GM20431 (cell line): ENCODE measurements at regions not wholly inside any gene's neighbourhood (a gene's known extent, or its start where the extent isn't known, plus 50 kb on each side); places are given as distances from the start of the nearest gene placed in this dataset.

Experiments used
- in situ Hi-C: fragments of 300-500 bp; cut with MseI, MboI; formaldehyde crosslinking; loops from one replicate; pipeline ENCODE4 v1.15.0; 2020; ENCODE audit warnings: low sequenced_read_pairs; ENCODE audit not compliant: unreplicated experiment

GRCh38 chr5:147018812-147019211 is 140.3 kb upstream of the PPP2R2B start:
- in situ Hi-C loops, result no loop called here

DNA sequence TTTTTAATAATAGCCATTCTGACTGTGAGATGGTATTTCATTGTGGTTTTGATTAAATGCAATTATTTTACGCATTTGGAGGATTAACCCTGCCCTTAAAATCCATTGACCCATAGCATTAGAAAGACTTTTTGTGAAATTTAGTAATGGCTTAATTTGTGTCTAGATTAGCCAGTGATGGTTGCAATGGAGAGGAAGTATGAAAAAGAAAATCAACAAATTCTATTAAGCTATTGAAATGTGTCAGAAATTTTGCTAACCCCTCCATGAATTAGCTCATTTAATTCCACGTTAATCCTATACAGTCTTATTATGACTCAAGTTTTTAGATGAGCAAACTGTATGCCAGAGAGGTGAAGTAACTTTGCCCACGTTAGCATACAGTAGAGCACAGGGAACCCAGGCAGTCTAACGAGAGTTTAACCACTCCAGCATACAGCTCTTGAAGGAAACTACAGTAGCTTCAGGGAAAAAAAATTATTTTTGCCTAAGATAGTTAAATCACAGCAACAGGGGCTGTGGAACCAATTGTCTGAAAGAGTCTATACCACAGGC is 158.2 kb upstream of the PPP2R2B start:
- in situ Hi-C loops, result no loop called here

DNA sequence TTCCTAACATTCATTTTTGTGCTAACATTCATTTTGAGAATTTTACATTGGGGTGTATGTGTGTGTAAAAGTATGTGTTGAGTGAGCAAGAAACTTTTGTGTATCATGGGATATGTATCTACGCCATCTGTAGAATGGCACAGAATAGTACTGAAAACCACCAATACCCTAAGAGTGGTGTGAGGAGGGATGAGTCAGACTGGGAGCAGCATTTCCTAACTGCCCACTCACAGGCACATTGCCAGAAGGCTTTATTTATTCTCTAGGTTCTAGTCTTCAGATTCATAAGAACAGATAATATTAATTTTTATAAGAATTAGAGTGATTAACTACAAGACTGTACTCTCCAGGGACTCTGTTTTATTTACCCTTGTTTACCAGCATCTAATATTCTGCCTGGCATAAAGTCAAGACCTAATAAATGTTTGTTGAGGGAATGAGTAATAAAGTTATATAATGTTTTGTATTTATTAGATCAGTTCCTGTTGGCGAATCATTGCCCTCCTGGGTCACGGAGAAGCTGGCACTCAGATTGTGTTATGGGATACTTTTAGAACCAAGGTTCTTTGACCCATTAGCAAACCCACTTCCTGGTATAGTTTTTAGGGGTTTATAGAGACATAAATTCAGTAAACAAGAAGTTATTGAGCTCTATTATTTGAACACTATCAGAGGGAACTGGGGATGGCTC is 159.1 kb upstream of the PPP2R2B start:
- in situ Hi-C loops, result no loop called here

DNA sequence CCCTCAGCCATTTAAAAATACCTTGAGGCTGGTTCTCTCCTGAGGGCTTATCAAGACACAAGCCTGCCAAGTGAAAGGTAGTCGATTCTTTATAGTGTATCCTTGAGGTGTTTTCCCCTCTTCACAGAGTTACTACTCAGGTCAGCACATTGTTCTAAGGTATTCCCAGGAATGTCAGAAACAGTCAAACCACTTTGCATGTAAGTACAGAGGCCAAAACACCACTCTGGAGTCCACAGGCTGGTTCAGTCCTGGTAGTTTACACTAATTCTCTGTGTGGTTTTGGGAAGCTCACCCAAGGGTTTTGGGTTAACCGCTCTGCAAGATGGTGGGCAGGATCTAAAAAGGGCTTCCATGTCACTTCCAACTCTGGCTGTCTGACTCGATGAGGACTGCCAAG is 162.3 kb upstream of the PPP2R2B start:
- in situ Hi-C loops, result no loop called here

DNA sequence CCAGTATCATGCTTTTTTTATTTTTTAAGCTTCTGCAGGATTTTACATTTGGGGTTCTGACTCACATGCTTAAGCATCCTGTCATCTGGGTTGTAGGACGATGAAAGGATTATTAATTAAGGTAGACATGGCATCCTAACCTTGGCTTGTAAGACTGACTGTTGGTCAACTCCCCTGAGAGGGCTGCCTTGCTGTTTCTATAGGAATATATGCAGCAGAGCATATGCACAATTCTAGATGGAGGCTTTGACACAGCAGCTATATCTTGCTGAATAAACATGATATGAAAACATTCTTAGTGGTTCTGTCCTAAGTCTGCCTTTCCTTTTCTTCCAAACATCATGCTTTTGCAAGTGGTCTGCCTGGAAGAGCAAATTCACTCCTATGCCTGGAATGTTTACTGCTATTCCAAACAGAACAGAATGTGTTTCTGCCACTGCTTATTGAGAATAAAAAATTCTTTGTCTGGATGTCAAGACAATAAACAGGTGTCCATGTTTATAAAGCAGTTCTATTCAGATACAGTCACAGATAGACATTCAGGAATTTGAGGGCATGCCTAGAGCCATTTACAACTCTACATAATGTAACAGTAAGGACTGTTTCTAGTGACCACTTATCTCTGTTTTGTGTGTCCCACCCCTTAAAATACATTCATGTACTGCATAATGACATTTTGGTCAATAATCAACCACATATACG is 166.2 kb upstream of the PPP2R2B start:
- in situ Hi-C loops, result no loop called here

DNA sequence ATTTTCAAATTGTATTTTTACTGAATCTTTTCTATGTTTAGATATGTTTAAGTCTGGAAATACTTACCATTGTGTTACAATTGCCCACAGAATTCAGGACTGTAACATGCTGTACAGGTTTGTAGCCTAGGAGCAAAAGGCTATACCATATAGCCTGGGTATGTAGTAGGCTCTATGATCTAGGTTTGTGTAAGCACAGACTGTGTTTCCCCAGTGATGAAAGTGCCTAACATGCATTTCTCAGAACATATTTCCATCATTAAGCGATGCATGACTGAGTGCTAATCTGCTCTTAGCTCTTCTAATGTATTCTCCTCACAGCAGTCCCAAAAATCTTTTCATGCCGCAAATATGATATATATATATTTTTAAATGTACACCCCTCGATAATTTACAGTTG is 166.7 kb upstream of the PPP2R2B start:
- in situ Hi-C loops, result no loop called here

- in situ Hi-C loops, result no loop called here
Measured at GRCh38 chr5:147046281-147046680, 167.7 kb upstream of the PPP2R2B start.

DNA sequence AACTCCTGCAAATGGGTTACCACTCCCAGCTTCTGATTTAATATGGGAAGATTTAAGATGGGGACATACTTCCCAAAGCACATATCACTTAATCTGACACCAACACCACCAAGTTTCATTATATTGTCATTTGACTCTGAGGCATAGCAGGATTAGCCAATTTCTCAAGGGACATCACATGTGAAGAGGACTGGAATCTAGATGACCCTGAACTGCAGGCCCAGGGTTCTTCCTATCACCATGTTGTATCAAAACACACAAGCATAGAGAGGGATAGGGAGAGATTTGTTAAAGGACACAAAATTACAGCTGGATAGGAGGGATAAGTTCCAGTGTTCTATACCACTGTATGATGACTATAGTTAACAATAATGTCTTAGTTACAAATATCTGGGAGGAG is 168.3 kb upstream of the PPP2R2B start:
- in situ Hi-C loops, result no loop called here

- in situ Hi-C loops, result no loop called here
Measured at GRCh38 chr5:147049764-147050163, 171.2 kb upstream of the PPP2R2B start.

- in situ Hi-C loops, result no loop called here
Measured at GRCh38 chr5:147050172-147050571, 171.6 kb upstream of the PPP2R2B start.

DNA sequence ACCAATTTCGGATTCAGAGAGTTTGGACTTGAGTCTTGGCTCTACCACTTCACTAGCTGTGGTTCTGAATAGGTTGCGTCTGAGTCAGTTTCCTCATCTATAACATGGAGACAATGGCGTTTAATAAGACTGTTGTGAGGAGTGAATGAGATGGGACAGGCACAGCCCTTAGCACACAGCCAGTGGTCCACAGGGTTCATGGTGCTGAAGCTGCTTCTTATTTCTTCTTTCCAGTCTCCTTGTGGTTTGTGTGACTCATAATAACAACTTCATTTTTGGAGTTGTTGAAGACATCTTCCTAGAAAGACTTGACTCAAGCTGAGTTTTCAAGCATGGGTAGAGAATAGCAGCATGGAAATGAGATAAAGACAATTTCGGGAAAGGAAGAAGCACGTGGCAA is 172.6 kb upstream of the PPP2R2B start:
- in situ Hi-C loops, result no loop called here

DNA sequence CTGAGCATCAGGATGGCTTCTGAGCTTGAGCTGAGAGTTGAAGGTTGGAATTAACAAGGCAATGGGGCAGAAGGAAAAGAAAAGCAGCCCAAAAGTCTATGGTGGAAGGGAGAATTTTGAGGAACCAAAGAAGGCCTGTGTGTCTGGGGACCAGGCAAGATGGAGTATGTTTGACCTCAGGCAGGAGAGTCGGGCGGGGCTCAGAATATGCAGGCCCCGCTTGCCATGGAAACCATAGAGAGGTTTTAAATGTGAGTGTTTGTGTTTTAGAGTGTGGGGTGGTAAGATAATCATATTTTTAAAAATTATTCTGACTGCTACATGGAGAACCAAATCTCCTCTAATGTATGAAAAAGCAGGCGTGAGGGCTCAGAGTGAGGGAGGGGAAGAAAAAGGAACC is 174.0 kb upstream of the PPP2R2B start:
- in situ Hi-C loops, result no loop called here

GRCh38 chr5:147055089-147055826 is 176.7 kb upstream of the PPP2R2B start:
- in situ Hi-C loops, result no loop called here

GRCh38 chr5:147055850-147056566 is 177.5 kb upstream of the PPP2R2B start:
- in situ Hi-C loops, result no loop called here

- in situ Hi-C loops, result no loop called here
Measured at GRCh38 chr5:147057051-147057450, 177.8 kb upstream of the STK32A start.

- in situ Hi-C loops, result no loop called here
Measured at GRCh38 chr5:147061431-147061830, 173.4 kb upstream of the STK32A start.

- in situ Hi-C loops, result no loop called here
Measured at GRCh38 chr5:147062427-147062826, 172.4 kb upstream of the STK32A start.

DNA sequence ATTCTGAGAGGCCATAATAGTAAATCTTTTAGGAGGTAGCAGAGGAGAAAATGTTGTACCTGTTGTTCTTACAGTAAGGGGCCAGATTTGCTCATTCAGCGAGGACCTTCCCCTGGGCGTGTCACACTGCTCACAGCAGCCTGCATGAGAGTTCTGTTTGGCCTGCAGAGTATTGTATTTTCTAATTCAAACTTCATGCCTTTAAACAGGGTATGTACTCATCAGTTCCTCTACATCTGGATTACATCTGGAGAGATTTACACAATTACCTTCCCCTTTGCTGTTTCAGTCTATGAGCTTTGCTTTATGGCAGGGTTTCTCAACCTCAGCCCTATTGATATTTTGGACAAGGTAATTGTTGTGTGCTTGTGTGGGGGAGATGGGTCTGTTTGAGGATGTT is 170.9 kb upstream of the STK32A start:
- in situ Hi-C loops, result no loop called here

GRCh38 chr5:147065071-147065470 is 169.8 kb upstream of the STK32A start:
- in situ Hi-C loops, result no loop called here

GRCh38 chr5:147068998-147069397 is 165.8 kb upstream of the STK32A start:
- in situ Hi-C loops, result no loop called here
